Upper lobe of right lung (tissue), 1 donor: ENCODE measurements at regions not wholly inside any gene's neighbourhood (a gene's known extent, or its start where the extent isn't known, plus 50 kb on each side); places are given as distances from the start of the nearest gene placed in this dataset.
A peak's percentile ranks its signal among the peaks of the same experiment; 100 is the strongest.

ENCODE experiments used
- ATAC-seq: fragments of 200-7000 bp; cut with Tn5 transposase; one replicate; pipeline ENCODE4 v1.9.1; 2020; ENCODE audit warnings: mild to moderate bottlenecking, moderate library complexity
- DNase-seq: peaks from one replicate; pipeline ENCODE4 v3.0.0-alpha.2; 2020
- H3K27ac ChIP-seq: fragments of 200-600 bp; one replicate; pipeline ENCODE4 v1.8.0; 2022
- H3K27me3 ChIP-seq: fragments of 200-600 bp; one replicate; pipeline ENCODE4 v1.8.0; 2022; ENCODE audit warnings: mild to moderate bottlenecking
- H3K36me3 ChIP-seq: fragments of 200-600 bp; one replicate; pipeline ENCODE4 v1.8.0; 2022
- H3K4me1 ChIP-seq: fragments of 200-600 bp; one replicate; pipeline ENCODE4 v1.8.0; 2022
- H3K4me3 ChIP-seq: fragments of 200-600 bp; one replicate; pipeline ENCODE4 v1.8.0; 2022; ENCODE audit warnings: mild to moderate bottlenecking
- H3K9me3 ChIP-seq: fragments of 200-600 bp; one replicate; pipeline ENCODE4 v1.8.0; 2022
- intact Hi-C: fragments of 100-400 bp; cut with DNase I; formaldehyde crosslinking; loops from one replicate; pipeline ENCODE4 v1.11.0; 2022
- TF ChIP-seq, protein P1 (sequence below): fragments of 200-600 bp; IDR thresholded peaks from one replicate; pipeline ENCODE4 v1.8.0; 2022; ENCODE audit warnings: antibody characterized with exemption
- donor health status: DM: no; HTN: yes; CAD: no; lungs with severe emphysema.

DNA sequence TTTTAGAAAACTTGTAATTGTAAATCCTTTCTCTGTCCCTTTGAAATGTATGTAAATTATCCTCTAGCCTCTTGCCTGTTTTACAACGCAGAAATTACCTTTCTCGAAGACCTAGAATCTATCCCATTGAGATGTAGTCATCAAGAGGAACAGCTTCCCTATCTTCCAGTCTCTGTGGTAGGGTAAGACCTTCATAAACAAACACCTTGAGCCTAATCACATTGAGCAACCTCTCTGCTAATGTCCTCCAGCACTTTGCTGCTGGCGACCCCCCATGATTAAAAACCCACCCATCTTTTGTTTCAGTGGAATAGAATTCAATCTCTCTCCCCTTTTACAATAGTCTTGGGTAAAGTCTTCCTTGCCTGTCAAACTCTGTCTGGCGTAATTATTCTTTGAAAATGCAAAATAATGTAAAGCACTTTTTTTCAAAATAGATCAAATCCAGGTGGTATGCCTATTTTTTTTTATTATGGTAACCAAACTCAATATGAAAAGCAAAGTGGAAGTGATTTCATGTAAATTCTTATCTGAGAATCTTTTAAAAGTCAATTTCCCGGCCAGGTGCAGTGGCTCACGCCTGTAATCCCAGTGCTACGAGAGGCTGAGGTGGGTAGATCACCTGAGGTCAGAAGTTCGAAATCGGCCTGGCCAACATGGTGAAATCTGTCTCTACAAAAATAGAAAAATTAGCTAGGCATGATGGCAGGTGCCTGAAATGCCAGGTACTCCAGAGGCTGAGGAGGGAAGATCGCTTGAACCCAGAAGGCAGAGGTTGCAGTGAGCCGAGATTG is 237.9 kb downstream of the GRXCR1 start:
- Histone ChIP-seq H3K4me3 (no peak overlapping the region), H3K27me3 (no peaks in the 10 kb centered on the region), H3K4me1 (no peaks in the 10 kb centered on the region), H3K27ac (no peak overlapping the region), H3K36me3 (no peaks in the 10 kb centered on the region), H3K9me3 (no peaks in the 10 kb centered on the region)
- TF ChIP-seq, protein P1, sequence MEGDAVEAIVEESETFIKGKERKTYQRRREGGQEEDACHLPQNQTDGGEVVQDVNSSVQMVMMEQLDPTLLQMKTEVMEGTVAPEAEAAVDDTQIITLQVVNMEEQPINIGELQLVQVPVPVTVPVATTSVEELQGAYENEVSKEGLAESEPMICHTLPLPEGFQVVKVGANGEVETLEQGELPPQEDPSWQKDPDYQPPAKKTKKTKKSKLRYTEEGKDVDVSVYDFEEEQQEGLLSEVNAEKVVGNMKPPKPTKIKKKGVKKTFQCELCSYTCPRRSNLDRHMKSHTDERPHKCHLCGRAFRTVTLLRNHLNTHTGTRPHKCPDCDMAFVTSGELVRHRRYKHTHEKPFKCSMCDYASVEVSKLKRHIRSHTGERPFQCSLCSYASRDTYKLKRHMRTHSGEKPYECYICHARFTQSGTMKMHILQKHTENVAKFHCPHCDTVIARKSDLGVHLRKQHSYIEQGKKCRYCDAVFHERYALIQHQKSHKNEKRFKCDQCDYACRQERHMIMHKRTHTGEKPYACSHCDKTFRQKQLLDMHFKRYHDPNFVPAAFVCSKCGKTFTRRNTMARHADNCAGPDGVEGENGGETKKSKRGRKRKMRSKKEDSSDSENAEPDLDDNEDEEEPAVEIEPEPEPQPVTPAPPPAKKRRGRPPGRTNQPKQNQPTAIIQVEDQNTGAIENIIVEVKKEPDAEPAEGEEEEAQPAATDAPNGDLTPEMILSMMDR = no peak
- DNase-seq (no peak), ATAC-seq (no peak)
- intact Hi-C loops = no loop called here

DNA sequence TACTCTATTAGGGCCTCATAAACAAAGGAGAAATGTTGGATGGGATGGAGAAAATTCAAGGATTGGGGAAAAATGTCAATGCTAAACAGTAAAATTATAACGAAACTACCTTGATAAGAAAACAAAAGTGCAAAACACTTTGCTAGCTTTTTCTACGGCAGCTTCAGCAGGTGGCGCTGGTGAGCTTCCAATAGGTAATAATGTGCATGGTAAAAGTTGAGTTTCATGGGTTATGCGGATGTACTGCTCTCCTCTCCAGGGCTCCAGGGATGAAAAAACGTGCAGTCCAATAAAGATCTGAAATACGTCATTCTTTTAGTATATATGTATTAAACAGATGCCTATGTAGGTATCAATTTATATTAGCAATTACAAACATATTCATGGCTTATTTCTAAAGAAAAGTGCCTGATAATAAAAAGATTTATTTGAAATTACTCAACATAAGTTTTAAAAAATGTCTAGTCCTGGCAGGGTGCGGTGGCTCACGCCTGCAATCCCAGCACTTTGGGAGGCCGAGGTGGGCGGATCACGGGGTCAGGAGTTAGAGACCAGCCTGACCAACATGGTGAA is 239.6 kb downstream of the GRXCR1 start:
- peak; percentile 72 for DNase-seq
- Histone ChIP-seq H3K9me3 (no peaks in the 10 kb centered on the region), H3K4me3 (no peak overlapping the region), H3K4me1 (no peaks in the 10 kb centered on the region), H3K36me3 (no peaks in the 10 kb centered on the region), H3K27me3 (no peaks in the 10 kb centered on the region), H3K27ac (no peak overlapping the region)
- ATAC-seq = peak; percentile 58
- intact Hi-C loops = no loop called here
- TF ChIP-seq, protein P1 = peak; percentile 68

DNA sequence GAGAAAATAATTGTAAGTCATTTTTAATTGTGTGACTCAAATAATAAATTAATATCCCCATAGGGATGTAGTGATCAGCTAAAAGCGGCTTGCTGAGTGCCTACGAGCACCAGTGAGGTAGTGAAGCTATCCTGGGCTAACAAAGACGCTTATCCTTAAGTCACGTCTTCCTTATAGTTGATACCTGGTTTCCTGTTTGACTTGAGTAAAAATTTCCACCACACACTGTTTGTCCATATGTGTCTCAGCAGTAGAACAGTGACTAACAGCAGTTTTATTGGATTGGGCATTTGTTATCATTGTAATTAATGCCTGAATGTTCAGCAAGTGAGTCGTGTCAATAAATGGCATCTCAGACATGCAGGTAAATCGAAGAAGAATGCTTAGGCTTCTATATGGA is 241.1 kb downstream of the GRXCR1 start:
- no peaks in the 10 kb centered on the region for H3K9me3 ChIP-seq
- no peaks in the 10 kb centered on the region for H3K36me3 ChIP-seq
- no peak overlapping the region for H3K4me3 ChIP-seq
- no peaks in the 10 kb centered on the region for H3K4me1 ChIP-seq
- no peak for ATAC-seq
- DNase-seq = no peak
- intact Hi-C loops = no loop called here
- no peaks in the 10 kb centered on the region for H3K27me3 ChIP-seq
- TF ChIP-seq, protein P1 = no peak
- no peak overlapping the region for H3K27ac ChIP-seq

DNA sequence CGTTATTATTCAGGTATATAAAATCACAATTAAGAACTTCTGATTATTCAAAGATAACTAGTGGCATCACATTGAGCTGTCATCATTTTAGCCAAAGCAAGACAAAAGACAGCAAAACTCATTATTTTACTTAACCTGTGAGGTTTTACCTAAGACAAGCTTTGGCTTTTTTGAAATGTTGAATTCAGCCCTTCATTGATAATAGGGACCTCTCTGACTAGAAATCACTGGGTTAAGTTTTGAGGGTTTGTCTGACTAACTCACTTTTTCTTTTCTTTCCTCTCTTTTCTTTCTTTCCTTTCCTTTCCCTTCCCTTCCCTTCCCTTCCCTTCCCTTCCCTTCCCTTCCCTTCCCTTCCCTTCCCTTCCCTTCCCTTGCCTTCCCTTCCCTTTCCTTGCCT is 244.2 kb downstream of the GRXCR1 start:
- intact Hi-C loops = no loop called here
- DNase-seq = no peak
- Histone ChIP-seq H3K27ac (no peak overlapping the region), H3K4me1 (no peaks in the 10 kb centered on the region), H3K4me3 (no peak overlapping the region), H3K36me3 (no peaks in the 10 kb centered on the region), H3K9me3 (no peaks in the 10 kb centered on the region), H3K27me3 (no peaks in the 10 kb centered on the region)
- TF ChIP-seq, protein P1 = no peak
- ATAC-seq = no peak

DNA sequence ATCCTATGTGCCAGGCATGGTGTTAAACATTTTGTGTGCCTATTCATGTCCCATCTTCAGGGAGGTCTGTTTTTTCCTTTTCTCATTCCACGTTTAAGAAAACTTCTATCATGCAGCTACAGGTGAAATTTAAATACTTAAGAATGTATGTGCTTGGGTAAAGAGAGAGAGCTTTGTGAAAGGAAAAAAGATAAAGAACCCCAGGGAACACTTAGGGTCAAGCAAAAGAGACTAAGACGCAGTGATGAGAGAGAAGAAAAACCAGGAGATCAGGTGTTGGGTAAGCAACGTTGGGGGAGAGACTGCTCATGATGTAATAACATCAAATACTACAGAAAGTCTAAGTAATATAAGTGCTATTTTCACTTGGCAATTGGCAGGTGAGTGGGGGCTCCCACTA is 253.7 kb downstream of the GRXCR1 start:
- no peak for ATAC-seq
- TF ChIP-seq, protein P1 = no peak
- intact Hi-C loops = no loop called here

More for the DNA sequence above, 253.7 kb downstream of the GRXCR1 start:
- Histone ChIP-seq H3K4me3 (no peak overlapping the region), H3K36me3 (no peaks in the 10 kb centered on the region), H3K4me1 (no peaks in the 10 kb centered on the region), H3K9me3 (no peaks in the 10 kb centered on the region), H3K27me3 (no peaks in the 10 kb centered on the region), H3K27ac (no peak overlapping the region)
- no peak for DNase-seq
